ENCODE measurements at regions not wholly inside any gene's neighbourhood (a gene's known extent, or its start where the extent isn't known, plus 50 kb on each side); places are given as distances from the start of the nearest gene placed in this dataset.
"Not testable (repeated sequence)": the region's sequence is repeated elsewhere in the genome, so short reads cannot be mapped to it uniquely, and the experiment has no call there.

DNA sequence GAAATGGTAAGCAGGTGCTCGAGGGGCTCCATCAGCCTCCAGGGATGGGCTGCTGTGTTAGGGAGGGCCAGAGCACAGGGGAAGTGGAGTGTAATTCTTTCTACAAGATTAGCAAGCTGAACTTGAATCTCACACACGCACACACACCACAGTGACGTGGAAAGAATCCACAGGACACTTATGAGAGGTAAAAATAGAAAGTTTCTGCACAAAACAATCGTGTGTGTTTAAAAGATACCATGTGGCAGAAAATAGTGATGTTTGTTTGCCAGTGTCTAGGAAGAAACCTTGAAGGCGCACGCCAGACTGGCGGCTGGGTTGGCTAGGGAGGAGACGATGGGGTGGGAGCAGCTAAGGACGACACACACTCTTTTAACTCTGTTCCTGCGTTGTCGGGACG is 323.6 kb upstream of the PLGLB1 start:
- TF ChIP-seq, protein P1, sequence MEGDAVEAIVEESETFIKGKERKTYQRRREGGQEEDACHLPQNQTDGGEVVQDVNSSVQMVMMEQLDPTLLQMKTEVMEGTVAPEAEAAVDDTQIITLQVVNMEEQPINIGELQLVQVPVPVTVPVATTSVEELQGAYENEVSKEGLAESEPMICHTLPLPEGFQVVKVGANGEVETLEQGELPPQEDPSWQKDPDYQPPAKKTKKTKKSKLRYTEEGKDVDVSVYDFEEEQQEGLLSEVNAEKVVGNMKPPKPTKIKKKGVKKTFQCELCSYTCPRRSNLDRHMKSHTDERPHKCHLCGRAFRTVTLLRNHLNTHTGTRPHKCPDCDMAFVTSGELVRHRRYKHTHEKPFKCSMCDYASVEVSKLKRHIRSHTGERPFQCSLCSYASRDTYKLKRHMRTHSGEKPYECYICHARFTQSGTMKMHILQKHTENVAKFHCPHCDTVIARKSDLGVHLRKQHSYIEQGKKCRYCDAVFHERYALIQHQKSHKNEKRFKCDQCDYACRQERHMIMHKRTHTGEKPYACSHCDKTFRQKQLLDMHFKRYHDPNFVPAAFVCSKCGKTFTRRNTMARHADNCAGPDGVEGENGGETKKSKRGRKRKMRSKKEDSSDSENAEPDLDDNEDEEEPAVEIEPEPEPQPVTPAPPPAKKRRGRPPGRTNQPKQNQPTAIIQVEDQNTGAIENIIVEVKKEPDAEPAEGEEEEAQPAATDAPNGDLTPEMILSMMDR (conservative IDR thresholded peaks at IDR 0.05): not testable (repeated sequence)
- not testable (repeated sequence) for TF ChIP-seq ZFX (IDR thresholded peaks at IDR 0.05)
